HepG2 (cell line): ENCODE measurements at regions not wholly inside any gene's neighbourhood (a gene's known extent, or its start where the extent isn't known, plus 50 kb on each side); places are given as distances from the start of the nearest gene placed in this dataset.

ENCODE experiments used
- ATAC-seq: fragments of 200-7000 bp; cut with Tn5 transposase; 3 replicates; pipeline ENCODE4 v1.9.1; 2020; ENCODE audit warnings: mild to moderate bottlenecking, moderate library complexity
- BruUV-seq: library from RNA; stranded (reverse); fragments of 400-500 nt; replicated peaks from 2 replicates; lab custom pipeline; 2021; lab: Mats Ljungman, UMichigan
- CTCF ChIA-PET: fragments of 300-600 bp; formaldehyde crosslinking; extraction: SDS; loops from one replicate; lab custom pipeline; 2021; ENCODE audit warnings: low total read pairs, inconsistent platforms, low intra/inter-chr PET ratio; lab: Yijun Ruan, JAX
- POLR2A ChIA-PET: fragments of 350-600 bp; sonication (Branson Sonifier 250); formaldehyde crosslinking; loops from one replicate; lab custom pipeline; 2020; ENCODE audit warnings: antibody characterized with exemption, inconsistent platforms; lab: Yijun Ruan, JAX
- DNase-seq: peaks from one replicate; pipeline ENCODE4 v3.0.0-alpha.2; 2015; ENCODE audit warnings: low spot score
- FAIRE-seq: peaks from 3 replicates; lab custom pipeline; 2011; peaks lifted over from hg19 to GRCh38; lab: Jason Lieb, UNC
- H2AFZ ChIP-seq: one replicate; pipeline ENCODE4 v1.6.1; 2011; ENCODE audit warnings: low read length, inconsistent platforms
- H3K27ac ChIP-seq: fragments of 300-600 bp; 3 replicates; pipeline ENCODE4 v1.8.0; 2011; ENCODE audit warnings: mixed run types, mild to moderate bottlenecking, mixed read lengths, low read length, inconsistent platforms; ENCODE audit not compliant: insufficient read depth; ENCODE audit errors: extremely low read length
- H3K27me3 ChIP-seq, 2 experiments: fragments of 200-600 bp in 1 of 2; 2 replicates in 1 of 2; 3 replicates in 1 of 2; pipeline versions ENCODE4 v1.6.0 to v1.8.0; 2011; ENCODE audit warnings: low read length in 2 of 2, mild to moderate bottlenecking in 2 of 2, moderate library complexity in 2 of 2, inconsistent platforms in 1 of 2; ENCODE audit not compliant: insufficient read depth in 2 of 2, control insufficient read depth in 1 of 2
- H3K36me3 ChIP-seq, 2 experiments: fragments of 200-600 bp in 1 of 2; replicated peaks in 1 of 2; 2 replicates in 1 of 2; 3 replicates in 1 of 2; pipeline versions ENCODE4 v1.5.1 to v1.8.0; 2011; ENCODE audit warnings: low read length in 2 of 2, inconsistent platforms in 1 of 2; ENCODE audit not compliant: insufficient read depth in 2 of 2, control insufficient read depth in 1 of 2
- H3K4me1 ChIP-seq: 2 replicates; pipeline ENCODE4 v1.5.1; 2012; ENCODE audit warnings: low read length, inconsistent platforms; ENCODE audit not compliant: insufficient read depth
- H3K4me2 ChIP-seq: 2 replicates; pipeline ENCODE4 v1.6.0; 2011; ENCODE audit warnings: low read depth, low read length, inconsistent platforms
- H3K4me3 ChIP-seq, 3 experiments: fragments of 200-600 bp in 1 of 3; sonication (generic), shearing (Covaris generic) in 1 of 3; replicated peaks in 1 of 3; 2 replicates each; pipeline ENCODE4 v1.5.1; 2011 to 2016; ENCODE audit warnings: low read length in 3 of 3, inconsistent platforms in 2 of 3, low read depth in 2 of 3, mild to moderate bottlenecking in 2 of 3, control low read depth in 1 of 3, mixed read lengths in 1 of 3; ENCODE audit not compliant: insufficient read depth in 1 of 3
- H3K79me2 ChIP-seq: one replicate; pipeline ENCODE4 v1.6.1; 2011; ENCODE audit warnings: low read length, inconsistent platforms; ENCODE audit not compliant: insufficient read depth
- H3K9ac ChIP-seq: 2 replicates; pipeline ENCODE4 v1.6.0; 2011; ENCODE audit warnings: mild to moderate bottlenecking, low read depth, low read length, inconsistent platforms; ENCODE audit not compliant: insufficient read depth
- H3K9me3 ChIP-seq: 2 replicates; pipeline ENCODE4 v1.5.1; 2012; ENCODE audit warnings: mild to moderate bottlenecking, low read length
- H4K20me1 ChIP-seq: 2 replicates; pipeline ENCODE4 v1.6.0; 2011; ENCODE audit warnings: inconsistent platforms, mild to moderate bottlenecking, low read length, moderate library complexity; ENCODE audit not compliant: insufficient read depth
- BRCA1 ChIP-seq: sonication (generic); formaldehyde crosslinking; IDR thresholded peaks from 2 replicates; pipeline ENCODE4 v1.4.0; 2020; ENCODE audit warnings: missing genetic modification reagents
- HES4 ChIP-seq: sonication (generic); formaldehyde crosslinking; IDR thresholded peaks from 2 replicates; pipeline ENCODE4 v1.9.0; 2021; ENCODE audit warnings: mild to moderate bottlenecking, missing genetic modification reagents, borderline replicate concordance
- KLF9 ChIP-seq: IDR thresholded peaks from 2 replicates; pipeline ENCODE4 v1.6.1; 2016; ENCODE audit warnings: low read depth
- MTF1 ChIP-seq: sonication (generic); formaldehyde crosslinking; IDR thresholded peaks from 2 replicates; pipeline ENCODE4 v1.5.0; 2020; ENCODE audit warnings: missing genetic modification reagents
- RFX3 ChIP-seq: IDR thresholded peaks from 2 replicates; pipeline ENCODE4 v1.6.1; 2016; ENCODE audit warnings: missing biosample characterization, missing genetic modification reagents
- TBP ChIP-seq: sonication (generic); formaldehyde crosslinking; IDR thresholded peaks from 2 replicates; pipeline ENCODE4 v1.5.0; 2020; ENCODE audit warnings: missing genetic modification reagents
- ZNF224 ChIP-seq: sonication (generic); formaldehyde crosslinking; IDR thresholded peaks from 2 replicates; pipeline ENCODE4 v1.5.0; 2020; ENCODE audit warnings: mild to moderate bottlenecking, missing genetic modification reagents
- ZNF749 ChIP-seq: sonication (generic); formaldehyde crosslinking; IDR thresholded peaks from 2 replicates; pipeline ENCODE4 v1.8.0; 2022; ENCODE audit warnings: mild to moderate bottlenecking, missing genetic modification reagents, moderate library complexity, borderline replicate concordance
- ZNF883 ChIP-seq: sonication (generic); formaldehyde crosslinking; IDR thresholded peaks from 2 replicates; pipeline ENCODE4 v1.5.1; 2020; ENCODE audit warnings: mild to moderate bottlenecking, missing genetic modification reagents; ENCODE audit errors: not compliant biosample characterization
- ZSCAN29 ChIP-seq: sonication (generic); formaldehyde crosslinking; conservative IDR thresholded peaks from 2 replicates; pipeline ENCODE4 v1.4.0; 2020; ENCODE audit warnings: mild to moderate bottlenecking, missing genetic modification reagents
- WGBS: methylation state at CpG from one replicate; pipeline ENCODE4 v1.1.6; 2017; ENCODE audit warnings: low lambda C conversion rate; 5-methylcytosine and 5-hydroxymethylcytosine counted together
- in situ Hi-C: cut with HindIII; loops from 2 replicates; pipeline ENCODE4 v1.10.0; 2017; ENCODE audit warnings: low pct_unique_long_range_greater_than_20kb; ENCODE audit not compliant: extremely low pct_ligation_motif_present
- intact Hi-C: fragments of 100-400 bp; cut with micrococcal nuclease; formaldehyde crosslinking; loops from one replicate; pipeline ENCODE4 v1.10.0; 2022; ENCODE audit not compliant: unreplicated experiment
- TF ChIP-seq, protein P1 (sequence below): sonication (generic); formaldehyde crosslinking; IDR thresholded peaks from 2 replicates; pipeline ENCODE4 v1.5.0; 2020; ENCODE audit warnings: mild to moderate bottlenecking, missing genetic modification reagents
- TF ChIP-seq, protein P2 (sequence below): sonication (generic); formaldehyde crosslinking; IDR thresholded peaks from 2 replicates; pipeline ENCODE4 v1.8.0; 2022; ENCODE audit warnings: mild to moderate bottlenecking, missing genetic modification reagents; ENCODE audit not compliant: insufficient replicate concordance
- TF ChIP-seq, protein P3 (sequence below): sonication (generic); formaldehyde crosslinking; IDR thresholded peaks from 2 replicates; pipeline ENCODE4 v1.4.0; 2020; ENCODE audit warnings: missing genetic modification reagents, borderline replicate concordance
- TF ChIP-seq, protein P4 (sequence below): sonication (generic); formaldehyde crosslinking; IDR thresholded peaks from 2 replicates; pipeline ENCODE4 v1.8.0; 2023; ENCODE audit warnings: mild to moderate bottlenecking, missing genetic modification reagents

DNA sequence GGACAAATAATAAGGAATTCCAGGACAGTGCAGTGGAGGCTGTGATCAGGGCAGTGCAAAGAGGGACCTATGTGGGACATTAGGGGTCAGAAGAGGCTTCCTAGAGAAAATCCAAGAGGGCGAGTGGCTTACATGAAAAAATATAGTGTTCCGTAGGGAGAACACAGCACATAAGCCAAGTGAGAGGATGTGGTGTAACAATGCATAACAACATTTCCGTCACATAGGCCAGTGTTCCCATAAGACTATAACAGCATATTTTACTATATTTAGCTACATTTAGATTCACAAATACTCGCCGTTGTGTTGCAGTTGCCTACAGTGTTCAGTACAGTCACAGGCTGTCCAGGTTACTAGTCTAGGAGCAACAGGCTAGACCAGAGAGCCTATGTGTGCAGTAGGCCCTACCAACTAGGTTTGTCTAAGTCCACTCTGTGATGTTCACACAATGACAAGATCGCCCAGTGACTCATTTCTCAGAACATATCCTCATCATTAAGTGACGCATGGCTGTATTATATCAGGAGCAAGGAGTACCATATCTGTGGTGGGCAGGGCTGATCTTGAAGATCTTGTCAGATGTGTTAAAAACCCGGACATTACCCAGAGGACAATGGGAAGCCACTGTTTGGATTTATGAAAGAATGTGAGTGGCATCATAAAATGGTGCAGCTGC, 74.0 kb upstream of the TBL1X start:
- no TSS peak for BruUV-seq
- Histone ChIP-seq H2AFZ (no peak overlapping the region), H3K4me3 (no peak overlapping the region), H3K4me2 (no peak overlapping the region), H3K9ac (no peak overlapping the region), H3K27ac (no peak overlapping the region), H3K36me3 (no peaks in the 10 kb centered on the region), H3K79me2 (no peaks in the 10 kb centered on the region), H4K20me1 (no peaks in the 10 kb centered on the region), H3K27me3 (no peaks in the 10 kb centered on the region; a peak in 1 of 5 replicates), H3K4me1 (no peaks in the 10 kb centered on the region), H3K9me3 (no peaks in the 10 kb centered on the region)
- TF ChIP-seq, protein P1, sequence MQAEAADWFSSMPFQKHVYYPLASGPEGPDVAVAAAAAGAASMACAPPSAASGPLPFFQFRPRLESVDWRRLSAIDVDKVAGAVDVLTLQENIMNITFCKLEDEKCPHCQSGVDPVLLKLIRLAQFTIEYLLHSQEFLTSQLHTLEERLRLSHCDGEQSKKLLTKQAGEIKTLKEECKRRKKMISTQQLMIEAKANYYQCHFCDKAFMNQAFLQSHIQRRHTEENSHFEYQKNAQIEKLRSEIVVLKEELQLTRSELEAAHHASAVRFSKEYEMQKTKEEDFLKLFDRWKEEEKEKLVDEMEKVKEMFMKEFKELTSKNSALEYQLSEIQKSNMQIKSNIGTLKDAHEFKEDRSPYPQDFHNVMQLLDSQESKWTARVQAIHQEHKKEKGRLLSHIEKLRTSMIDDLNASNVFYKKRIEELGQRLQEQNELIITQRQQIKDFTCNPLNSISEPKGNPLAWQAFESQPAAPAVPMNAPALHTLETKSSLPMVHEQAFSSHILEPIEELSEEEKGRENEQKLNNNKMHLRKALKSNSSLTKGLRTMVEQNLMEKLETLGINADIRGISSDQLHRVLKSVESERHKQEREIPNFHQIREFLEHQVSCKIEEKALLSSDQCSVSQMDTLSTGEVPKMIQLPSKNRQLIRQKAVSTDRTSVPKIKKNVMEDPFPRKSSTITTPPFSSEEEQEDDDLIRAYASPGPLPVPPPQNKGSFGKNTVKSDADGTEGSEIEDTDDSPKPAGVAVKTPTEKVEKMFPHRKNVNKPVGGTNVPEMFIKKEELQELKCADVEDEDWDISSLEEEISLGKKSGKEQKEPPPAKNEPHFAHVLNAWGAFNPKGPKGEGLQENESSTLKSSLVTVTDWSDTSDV (CRISPR knock-in tag): no peak
- no peak for TF ChIP-seq ZNF883 (CRISPR knock-in tag)
- no peak for TF ChIP-seq ZNF749 (CRISPR knock-in tag)
- TF ChIP-seq HES4 (CRISPR knock-in tag): no peak
- no peak for TF ChIP-seq MTF1 (CRISPR knock-in tag)
- no peak for TF ChIP-seq ZSCAN29 (CRISPR knock-in tag)
- TF ChIP-seq, protein P2, sequence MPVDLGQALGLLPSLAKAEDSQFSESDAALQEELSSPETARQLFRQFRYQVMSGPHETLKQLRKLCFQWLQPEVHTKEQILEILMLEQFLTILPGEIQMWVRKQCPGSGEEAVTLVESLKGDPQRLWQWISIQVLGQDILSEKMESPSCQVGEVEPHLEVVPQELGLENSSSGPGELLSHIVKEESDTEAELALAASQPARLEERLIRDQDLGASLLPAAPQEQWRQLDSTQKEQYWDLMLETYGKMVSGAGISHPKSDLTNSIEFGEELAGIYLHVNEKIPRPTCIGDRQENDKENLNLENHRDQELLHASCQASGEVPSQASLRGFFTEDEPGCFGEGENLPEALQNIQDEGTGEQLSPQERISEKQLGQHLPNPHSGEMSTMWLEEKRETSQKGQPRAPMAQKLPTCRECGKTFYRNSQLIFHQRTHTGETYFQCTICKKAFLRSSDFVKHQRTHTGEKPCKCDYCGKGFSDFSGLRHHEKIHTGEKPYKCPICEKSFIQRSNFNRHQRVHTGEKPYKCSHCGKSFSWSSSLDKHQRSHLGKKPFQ (CRISPR knock-in tag): no peak
- no peak for TF ChIP-seq KLF9 (CRISPR knock-in tag)
- no peak for TF ChIP-seq ZNF224
- no peak for TF ChIP-seq TBP (CRISPR knock-in tag)
- TF ChIP-seq, protein P3, sequence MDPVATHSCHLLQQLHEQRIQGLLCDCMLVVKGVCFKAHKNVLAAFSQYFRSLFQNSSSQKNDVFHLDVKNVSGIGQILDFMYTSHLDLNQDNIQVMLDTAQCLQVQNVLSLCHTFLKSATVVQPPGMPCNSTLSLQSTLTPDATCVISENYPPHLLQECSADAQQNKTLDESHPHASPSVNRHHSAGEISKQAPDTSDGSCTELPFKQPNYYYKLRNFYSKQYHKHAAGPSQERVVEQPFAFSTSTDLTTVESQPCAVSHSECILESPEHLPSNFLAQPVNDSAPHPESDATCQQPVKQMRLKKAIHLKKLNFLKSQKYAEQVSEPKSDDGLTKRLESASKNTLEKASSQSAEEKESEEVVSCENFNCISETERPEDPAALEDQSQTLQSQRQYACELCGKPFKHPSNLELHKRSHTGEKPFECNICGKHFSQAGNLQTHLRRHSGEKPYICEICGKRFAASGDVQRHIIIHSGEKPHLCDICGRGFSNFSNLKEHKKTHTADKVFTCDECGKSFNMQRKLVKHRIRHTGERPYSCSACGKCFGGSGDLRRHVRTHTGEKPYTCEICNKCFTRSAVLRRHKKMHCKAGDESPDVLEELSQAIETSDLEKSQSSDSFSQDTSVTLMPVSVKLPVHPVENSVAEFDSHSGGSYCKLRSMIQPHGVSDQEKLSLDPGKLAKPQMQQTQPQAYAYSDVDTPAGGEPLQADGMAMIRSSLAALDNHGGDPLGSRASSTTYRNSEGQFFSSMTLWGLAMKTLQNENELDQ (CRISPR knock-in tag): no peak
- TF ChIP-seq RFX3 (CRISPR knock-in tag): no peak
- TF ChIP-seq, protein P4, sequence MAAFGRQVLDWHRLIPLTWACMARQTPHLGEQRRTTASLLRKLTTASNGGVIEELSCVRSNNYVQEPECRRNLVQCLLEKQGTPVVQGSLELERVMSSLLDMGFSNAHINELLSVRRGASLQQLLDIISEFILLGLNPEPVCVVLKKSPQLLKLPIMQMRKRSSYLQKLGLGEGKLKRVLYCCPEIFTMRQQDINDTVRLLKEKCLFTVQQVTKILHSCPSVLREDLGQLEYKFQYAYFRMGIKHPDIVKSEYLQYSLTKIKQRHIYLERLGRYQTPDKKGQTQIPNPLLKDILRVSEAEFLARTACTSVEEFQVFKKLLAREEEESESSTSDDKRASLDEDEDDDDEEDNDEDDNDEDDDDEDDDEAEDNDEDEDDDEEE (CRISPR knock-in tag): no peak
- TF ChIP-seq BRCA1 (CRISPR knock-in tag): no peak
- ATAC-seq (no peak), FAIRE-seq (no peak), DNase-seq (no peak)
- intact Hi-C loops (no loop called here), in situ Hi-C loops (no loop called here)
- POLR2A ChIA-PET: no interaction called here
- CTCF ChIA-PET: no interaction called here
- WGBS: 76% methylated on average over 5 of the region's 8 CpGs
